ENCODE measurements at regions not wholly inside any gene's neighbourhood (a gene's known extent, or its start where the extent isn't known, plus 50 kb on each side); places are given as distances from the start of the nearest gene placed in this dataset.

DNA sequence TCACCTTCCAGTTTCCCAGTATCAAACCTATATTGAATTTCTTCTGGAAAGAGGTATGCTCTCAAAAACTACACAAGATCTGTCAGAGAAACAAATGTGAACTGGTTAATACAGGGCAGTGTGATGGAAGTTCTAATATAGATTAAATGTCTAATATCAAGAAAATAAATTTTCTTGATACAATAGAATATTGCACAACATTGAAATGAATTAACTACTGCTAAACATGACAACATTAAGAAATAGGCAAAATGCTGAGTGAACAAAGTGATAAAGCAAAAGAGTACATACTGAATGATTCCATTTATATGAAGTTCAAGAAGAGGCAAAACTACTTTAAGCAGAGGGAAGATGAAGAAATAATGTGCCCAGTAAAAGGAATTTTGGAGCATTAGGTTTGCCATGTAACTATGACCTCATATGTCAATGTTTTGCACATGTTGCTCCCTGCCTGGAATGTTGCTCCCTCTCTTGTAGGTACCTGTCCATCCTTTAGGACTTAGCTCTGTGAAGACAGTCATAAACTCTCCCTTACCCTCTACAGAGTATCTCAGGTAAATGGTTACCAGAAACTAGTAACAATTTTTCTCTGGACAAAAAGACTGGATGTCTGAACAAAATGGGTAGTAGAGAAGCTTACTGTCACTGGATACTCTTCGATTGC lies 339.0 kb downstream of the RAD51AP2 start:
- Histone ChIP-seq H3K4me3 (no peak overlapping the region), H3K27ac (ENCODE audit: control insufficient read depth, insufficient read depth) (no peak overlapping the region), H3K4me2 (ENCODE audit: control insufficient read depth, insufficient read depth) (no peak overlapping the region), H3K9me3 (replicated peaks; ENCODE audit: control insufficient read depth, insufficient read depth, low read length) (no peaks in the 10 kb centered on the region), H2AFZ (ENCODE audit: control insufficient read depth, low read depth, low read length) (no peak overlapping the region), H3K9ac (ENCODE audit: control insufficient read depth, insufficient read depth, low read length) (no peak overlapping the region), H3K79me2 (ENCODE audit: control insufficient read depth, insufficient read depth, low read length) (no peaks in the 10 kb centered on the region), H3K4me1 (ENCODE audit: control insufficient read depth, insufficient read depth, low read length) (no peaks in the 10 kb centered on the region), H3K27me3 (replicated peaks in 1 of 2; ENCODE audit: control insufficient read depth in 2 of 2, insufficient read depth in 2 of 2, low read length in 1 of 2) (no peaks in the 10 kb centered on the region; a peak in 1 of 4 replicates), H4K20me1 (ENCODE audit: control insufficient read depth, insufficient read depth) (no peaks in the 10 kb centered on the region), H3K36me3 (ENCODE audit: control insufficient read depth in 2 of 2, insufficient read depth in 2 of 2, low read length in 1 of 2) (no peaks in the 10 kb centered on the region)
- no TSS peak for BruUV-seq (replicated peaks)
- TF ChIP-seq STAT1 (conservative IDR thresholded peaks at IDR 0.05), result no peak
- TF ChIP-seq NR2F1 (conservative IDR thresholded peaks at IDR 0.05), result no peak
- no peak for TF ChIP-seq MTA3 (IDR thresholded peaks at IDR 0.05; ENCODE audit: borderline replicate concordance, low read length)
- TF ChIP-seq NFYA (IDR thresholded peaks at IDR 0.05; ENCODE audit: borderline replicate concordance, low read depth, low read length), result no peak
- no peak for TF ChIP-seq RAD51 (IDR thresholded peaks at IDR 0.05)
- no peak for TF ChIP-seq KDM1A (IDR thresholded peaks at IDR 0.05; ENCODE audit: borderline replicate concordance)
- no peak for TF ChIP-seq SPI1 (IDR thresholded peaks at IDR 0.05; ENCODE audit: borderline replicate concordance, insufficient read depth, low read depth, low read length)
- no peak for TF ChIP-seq KAT2A (conservative IDR thresholded peaks at IDR 0.05; ENCODE audit: control insufficient read depth, low read depth, low read length)
- TF ChIP-seq CBFB (IDR thresholded peaks at IDR 0.05; ENCODE audit: low read depth), result no peak
- TF ChIP-seq ZSCAN29 (IDR thresholded peaks at IDR 0.05), result no peak
- no peak for TF ChIP-seq BCL3 (IDR thresholded peaks at IDR 0.05; ENCODE audit: borderline replicate concordance, insufficient read depth, low read depth, low read length, poor library complexity, severe bottlenecking)
- TF ChIP-seq HSF1 (IDR thresholded peaks at IDR 0.05; ENCODE audit: low read depth, low read length), result no peak
- no peak for TF ChIP-seq NKRF (conservative IDR thresholded peaks at IDR 0.05)
- TF ChIP-seq TBL1XR1 (IDR thresholded peaks at IDR 0.05; ENCODE audit: low read depth, low read length), result no peak
- TF ChIP-seq CHD2 (IDR thresholded peaks at IDR 0.05; ENCODE audit: borderline replicate concordance, low read depth, low read length), result no peak
- no peak for TF ChIP-seq TCF3 (IDR thresholded peaks at IDR 0.05; ENCODE audit: borderline replicate concordance, insufficient read depth, low read depth, low read length)
- TF ChIP-seq PML (IDR thresholded peaks at IDR 0.05; ENCODE audit: low read length), result no peak
- no peak for TF ChIP-seq ZNF207 (IDR thresholded peaks at IDR 0.05; ENCODE audit: borderline replicate concordance)
- 13% methylated on average over 1 of the region's 1 CpG for WGBS (ENCODE audit: insufficient coverage, insufficient replicate concordance, low lambda C conversion rate, missing lambda C conversion rate)
- RAD21 ChIA-PET (ENCODE audit: unreplicated experiment), result no interaction called here
- POLR2A ChIA-PET, result no interaction called here
- intact Hi-C loops (cut with micrococcal nuclease; ENCODE audit: unreplicated experiment) (no loop called here), in situ Hi-C loops (cut with MboI) (no loop called here)
- ATAC-seq (no peak), DNase-seq (ENCODE audit: low read depth, low spot score) (no peak), FAIRE-seq (no peak)
- SMC1A ChIA-PET (ENCODE audit: uncharacterized antibody, unreplicated experiment), result no interaction called here
- CTCF ChIA-PET, result interaction anchor here (0.9 kb wide), 1 partner anchor 48 kb away, joined by 3 read pairs; no protein-coding TSS in a partner anchor
